ENCODE measurements at regions not wholly inside any gene's neighbourhood (a gene's known extent, or its start where the extent isn't known, plus 50 kb on each side); places are given as distances from the start of the nearest gene placed in this dataset.

DNA sequence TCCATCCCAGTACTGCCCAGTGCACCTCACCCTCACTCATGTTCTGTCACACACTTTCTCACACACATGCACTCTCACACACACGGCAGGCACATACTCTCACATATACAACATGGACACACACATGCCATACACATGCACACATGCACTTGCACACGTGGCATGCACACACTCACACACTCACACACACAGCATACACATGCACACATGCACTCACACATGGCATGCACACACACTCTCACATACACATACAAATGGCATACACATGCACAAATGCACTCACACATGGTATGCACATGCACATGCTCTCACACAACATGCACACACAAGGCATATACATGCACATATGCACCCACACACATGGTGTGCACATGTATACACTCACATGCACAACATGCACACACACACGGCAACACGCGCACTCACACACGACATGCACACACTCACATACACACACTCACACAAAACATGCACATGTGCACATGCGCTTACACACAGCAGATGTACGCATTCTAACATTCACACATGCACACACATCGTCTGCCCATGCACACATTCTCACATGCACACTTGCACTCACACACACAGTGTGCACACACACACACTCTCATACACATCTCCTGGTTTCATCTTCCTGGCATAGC lies 131.7 kb upstream of the THBS2 start:
- H3K27ac ChIP-seq, result no peak overlapping the region
- no peak for TF ChIP-seq ZFX (IDR thresholded peaks at IDR 0.05; ENCODE audit: borderline replicate concordance)
- TF ChIP-seq, protein P1, sequence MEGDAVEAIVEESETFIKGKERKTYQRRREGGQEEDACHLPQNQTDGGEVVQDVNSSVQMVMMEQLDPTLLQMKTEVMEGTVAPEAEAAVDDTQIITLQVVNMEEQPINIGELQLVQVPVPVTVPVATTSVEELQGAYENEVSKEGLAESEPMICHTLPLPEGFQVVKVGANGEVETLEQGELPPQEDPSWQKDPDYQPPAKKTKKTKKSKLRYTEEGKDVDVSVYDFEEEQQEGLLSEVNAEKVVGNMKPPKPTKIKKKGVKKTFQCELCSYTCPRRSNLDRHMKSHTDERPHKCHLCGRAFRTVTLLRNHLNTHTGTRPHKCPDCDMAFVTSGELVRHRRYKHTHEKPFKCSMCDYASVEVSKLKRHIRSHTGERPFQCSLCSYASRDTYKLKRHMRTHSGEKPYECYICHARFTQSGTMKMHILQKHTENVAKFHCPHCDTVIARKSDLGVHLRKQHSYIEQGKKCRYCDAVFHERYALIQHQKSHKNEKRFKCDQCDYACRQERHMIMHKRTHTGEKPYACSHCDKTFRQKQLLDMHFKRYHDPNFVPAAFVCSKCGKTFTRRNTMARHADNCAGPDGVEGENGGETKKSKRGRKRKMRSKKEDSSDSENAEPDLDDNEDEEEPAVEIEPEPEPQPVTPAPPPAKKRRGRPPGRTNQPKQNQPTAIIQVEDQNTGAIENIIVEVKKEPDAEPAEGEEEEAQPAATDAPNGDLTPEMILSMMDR (IDR thresholded peaks at IDR 0.05), result no peak

DNA sequence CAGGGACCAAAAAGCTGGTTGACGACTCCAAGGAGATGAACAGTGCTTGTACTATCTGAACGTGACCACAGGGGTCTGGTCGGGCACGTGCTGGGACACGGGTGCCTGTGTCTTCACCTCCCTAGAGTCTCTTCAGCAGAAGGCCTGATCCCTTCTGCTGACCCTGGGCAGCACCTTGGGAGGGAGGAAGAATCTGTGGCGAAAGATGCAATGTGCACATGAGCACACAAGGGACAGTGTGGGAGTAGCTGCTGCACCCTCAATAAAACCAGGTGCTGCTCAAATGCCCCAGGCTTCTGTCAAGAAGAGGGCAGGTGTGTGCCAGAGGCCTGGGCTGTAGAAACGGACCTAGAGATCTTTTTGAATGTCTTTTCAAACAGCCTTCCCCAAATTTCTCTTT lies 130.6 kb upstream of the THBS2 start:
- TF ChIP-seq ZFX (IDR thresholded peaks at IDR 0.05; ENCODE audit: borderline replicate concordance), result no peak
- TF ChIP-seq, protein P1 (IDR thresholded peaks at IDR 0.05), result no peak
- H3K27ac ChIP-seq, result no peak overlapping the region

DNA sequence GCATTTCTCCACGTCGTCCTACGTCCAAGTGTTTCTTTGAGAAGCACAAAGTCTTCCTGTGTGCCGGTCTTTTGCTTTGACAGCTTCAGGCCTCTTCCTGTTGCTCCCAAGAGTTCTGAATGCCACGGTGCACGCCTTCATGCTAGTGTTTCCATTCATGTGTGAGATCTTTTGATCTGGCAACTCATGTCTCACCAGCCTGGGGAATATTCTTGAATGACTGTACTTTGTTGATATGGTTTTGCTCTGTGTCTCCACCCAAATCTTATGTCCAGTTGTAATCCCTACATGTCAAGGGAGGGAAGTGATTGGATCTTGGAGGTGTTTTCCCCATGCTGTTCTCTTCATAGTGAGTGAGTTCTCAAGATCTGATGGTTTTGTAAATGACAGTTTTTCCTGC lies 129.6 kb upstream of the THBS2 start:
- TF ChIP-seq ZFX (IDR thresholded peaks at IDR 0.05; ENCODE audit: borderline replicate concordance), result no peak
- TF ChIP-seq, protein P1 (IDR thresholded peaks at IDR 0.05), result no peak
- H3K27ac ChIP-seq, result no peak overlapping the region

DNA sequence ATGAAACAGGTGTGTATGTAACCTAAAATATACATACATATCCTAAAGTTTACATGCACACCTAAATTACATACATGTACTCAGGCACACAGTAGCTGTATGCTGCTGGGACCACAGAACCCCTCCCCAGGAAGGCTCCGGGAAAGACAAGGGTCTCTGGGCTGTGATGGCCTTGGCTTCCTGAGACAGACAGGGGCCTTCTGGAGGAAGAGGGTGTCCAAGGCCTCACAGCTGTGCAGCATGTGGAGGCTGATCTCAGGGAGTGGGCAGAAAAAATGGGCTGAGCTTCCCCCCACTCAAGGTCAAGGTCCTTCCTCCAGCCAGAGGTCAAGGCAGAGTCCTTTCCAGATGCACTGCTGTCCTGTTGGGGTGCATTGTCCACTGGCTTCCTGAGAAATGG lies 129.1 kb upstream of the THBS2 start:
- no peak for TF ChIP-seq ZFX (IDR thresholded peaks at IDR 0.05; ENCODE audit: borderline replicate concordance)
- TF ChIP-seq, protein P1 (IDR thresholded peaks at IDR 0.05), result no peak
- H3K27ac ChIP-seq, result no peak overlapping the region

DNA sequence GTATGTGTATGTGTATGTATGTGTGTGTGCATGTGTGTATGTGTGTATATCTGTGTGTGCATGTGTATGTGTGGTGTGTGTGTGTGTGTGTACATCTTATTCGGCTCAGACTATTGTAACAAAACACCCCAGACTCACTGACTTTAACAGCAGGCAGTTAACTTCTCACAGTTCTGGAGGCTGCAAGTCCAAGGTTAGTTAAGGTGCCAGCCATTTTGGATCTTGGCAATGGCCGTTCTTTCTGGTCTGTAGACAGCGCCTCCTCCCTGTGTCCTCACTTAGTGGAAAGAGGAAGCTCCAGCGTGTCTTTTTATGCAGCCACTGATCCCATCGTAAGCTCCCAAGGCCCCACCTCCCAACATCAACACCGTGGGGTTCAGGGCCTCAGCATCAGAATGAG lies 128.3 kb upstream of the THBS2 start:
- H3K27ac ChIP-seq, result no peak overlapping the region
- TF ChIP-seq, protein P1 (IDR thresholded peaks at IDR 0.05), result no peak
- no peak for TF ChIP-seq ZFX (IDR thresholded peaks at IDR 0.05; ENCODE audit: borderline replicate concordance)

DNA sequence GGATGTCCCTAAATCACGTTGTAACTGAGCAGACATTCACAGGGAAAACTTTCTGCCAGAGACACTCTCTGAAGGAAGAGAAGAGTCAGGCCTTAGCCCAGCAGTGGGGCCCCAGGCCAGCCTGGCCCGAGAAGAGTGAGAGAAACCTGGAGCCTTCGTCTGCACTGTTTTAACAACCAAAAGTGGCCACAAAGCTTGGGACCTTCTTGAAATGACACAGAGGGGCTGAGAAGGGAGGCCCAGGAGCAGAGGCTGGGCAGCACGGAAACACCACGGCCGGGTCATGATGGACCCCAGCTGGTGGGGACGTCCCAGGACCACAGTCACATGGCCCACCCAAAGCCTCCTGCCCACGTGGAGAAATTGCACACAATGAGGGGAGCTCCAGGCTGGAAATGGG lies 126.8 kb upstream of the THBS2 start:
- H3K27ac ChIP-seq, result no peak overlapping the region
- TF ChIP-seq, protein P1 (IDR thresholded peaks at IDR 0.05), result no peak
- TF ChIP-seq ZFX (IDR thresholded peaks at IDR 0.05; ENCODE audit: borderline replicate concordance), result no peak

DNA sequence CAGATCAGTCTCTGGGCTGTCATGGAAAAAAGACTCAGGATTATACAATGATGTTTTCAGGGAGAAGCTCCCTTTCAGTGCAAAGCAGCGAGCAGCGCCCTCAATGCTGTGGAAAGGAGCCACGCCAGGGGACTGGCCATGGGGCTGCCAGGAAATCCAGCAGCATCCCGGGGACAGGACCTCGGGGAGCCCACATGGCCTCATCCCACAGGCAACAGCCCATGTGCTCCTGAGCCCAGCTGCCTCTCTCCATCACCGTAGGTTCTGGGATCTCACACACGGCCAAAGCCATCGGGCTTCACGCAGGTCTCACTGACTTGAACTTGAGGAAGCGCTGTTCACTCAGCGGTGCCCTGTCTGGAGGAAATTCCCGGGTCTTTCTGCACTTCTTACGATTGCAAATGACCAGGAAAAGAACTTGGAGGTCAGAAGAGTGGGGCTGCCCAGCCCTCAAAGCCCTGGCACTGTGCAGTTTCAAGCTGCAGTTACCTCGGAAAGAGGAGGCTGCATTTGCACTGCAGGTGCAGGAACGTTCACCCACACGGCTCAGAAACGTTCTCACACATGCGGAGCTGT lies 125.9 kb upstream of the THBS2 start:
- H3K27ac ChIP-seq, result no peak overlapping the region
- TF ChIP-seq, protein P1 (IDR thresholded peaks at IDR 0.05), result no peak
- TF ChIP-seq ZFX (IDR thresholded peaks at IDR 0.05; ENCODE audit: borderline replicate concordance), result no peak

Data from 22Rv1 (cell line).